Liver (tissue), 3 donors: ENCODE measurements at regions not wholly inside any gene's neighbourhood (a gene's known extent, or its start where the extent isn't known, plus 50 kb on each side); places are given as distances from the start of the nearest gene placed in this dataset.

Experiments
- CTCF ChIP-seq: fragments of 150-350 bp; IDR thresholded peaks from 2 replicates; pipeline ENCODE4 v1.5.1; 2017; ENCODE audit warnings: improper control_type of control experiment, low read depth, low read length; ENCODE audit not compliant: missing input control
- FOXA1 ChIP-seq: IDR thresholded peaks from 2 replicates; pipeline ENCODE4 v1.6.1; 2016; ENCODE audit warnings: antibody characterized with exemption
- RAD21 ChIP-seq, 2 donors: IDR thresholded peaks; 2 replicates each; pipeline ENCODE4 v1.6.1; 2016; ENCODE audit warnings: antibody characterized with exemption in 2 of 2, mild to moderate bottlenecking in 2 of 2
- REST ChIP-seq: IDR thresholded peaks from 2 replicates; pipeline ENCODE4 v1.6.1; 2016; ENCODE audit warnings: antibody characterized with exemption, mild to moderate bottlenecking
- SP1 ChIP-seq: IDR thresholded peaks from 2 replicates; pipeline ENCODE4 v1.6.1; 2018; ENCODE audit warnings: antibody characterized with exemption, mild to moderate bottlenecking
- YY1 ChIP-seq: IDR thresholded peaks from 2 replicates; pipeline ENCODE4 v1.6.1; 2016; ENCODE audit warnings: antibody characterized with exemption, mild to moderate bottlenecking
- donor health status: healthy.
- donor health status: healthy.

- TF ChIP-seq CTCF, result no peak
- TF ChIP-seq RAD21 (IDR thresholded peaks at IDR 0.05), result no peak
- no peak for TF ChIP-seq REST
- no peak for TF ChIP-seq FOXA1
- no peak for TF ChIP-seq YY1
- TF ChIP-seq SP1, result no peak
These were observed 226.5 kb downstream of the FOXD2 start for GRCh38 chr1:47664356-47664755.
